NB4 (cell line): ENCODE measurements at regions not wholly inside any gene's neighbourhood (a gene's known extent, or its start where the extent isn't known, plus 50 kb on each side); places are given as distances from the start of the nearest gene placed in this dataset.
"Not testable (repeated sequence)": the region's sequence is repeated elsewhere in the genome, so short reads cannot be mapped to it uniquely, and the experiment has no call there.

Experiments
- DNase-seq: peaks from one replicate; pipeline ENCODE4 v3.0.0; 2010; ENCODE audit warnings: low read depth
- H3K4me3 ChIP-seq: one replicate; pipeline ENCODE4 v1.5.1; 2011; ENCODE audit warnings: mild to moderate bottlenecking, low read depth, low read length, moderate library complexity
- CTCF ChIP-seq: IDR thresholded peaks from one replicate; pipeline ENCODE4 v1.5.1; 2012; ENCODE audit warnings: low read depth, low read length
- MAX ChIP-seq: IDR thresholded peaks from 2 replicates; pipeline ENCODE4 v1.6.1; 2011; ENCODE audit warnings: low read depth, low read length
- MYC ChIP-seq: IDR thresholded peaks from 2 replicates; pipeline ENCODE4 v1.6.1; 2011; ENCODE audit warnings: low read depth, low read length
- POLR2A ChIP-seq: IDR thresholded peaks from 2 replicates; pipeline ENCODE4 v1.6.1; 2011; ENCODE audit warnings: mild to moderate bottlenecking; ENCODE audit not compliant: insufficient read length; ENCODE audit errors: extremely low read depth

GRCh38 chr2:199042660-199043379, 414.9 kb downstream of the SATB2 start:
- DNase-seq, result no peak
- TF ChIP-seq MYC (no peak), MAX (no peak), CTCF (no peak), POLR2A (no peak)
- no peak overlapping the region for H3K4me3 ChIP-seq

GRCh38 chr2:199040522-199040921, 417.2 kb downstream of the SATB2 start:
- DNase-seq, result no peak
- TF ChIP-seq POLR2A (no peak), MYC (no peak), MAX (no peak), CTCF (no peak)
- H3K4me3 ChIP-seq, result no peak overlapping the region

GRCh38 chr2:199033761-199034160, 424.0 kb downstream of the SATB2 start:
- not testable (repeated sequence) for DNase-seq, H3K4me3 ChIP-seq

- TF ChIP-seq MYC (no peak), CTCF (no peak), POLR2A (no peak), MAX (no peak)
- no peak overlapping the region for H3K4me3 ChIP-seq
- no peak for DNase-seq
Measured at GRCh38 chr2:199025146-199025545, 432.6 kb downstream of the SATB2 start.

GRCh38 chr2:199024224-199024623, 433.5 kb downstream of the SATB2 start:
- TF ChIP-seq CTCF (no peak), POLR2A (no peak), MYC (no peak), MAX (no peak)
- no peak overlapping the region for H3K4me3 ChIP-seq
- DNase-seq, result no peak

- H3K4me3 ChIP-seq, result no peak overlapping the region
- peak; percentile 74 for TF ChIP-seq CTCF
- no peak for TF ChIP-seq MYC
- TF ChIP-seq MAX, result no peak
- TF ChIP-seq POLR2A, result no peak
- peak; percentile 64 for DNase-seq
Measured at GRCh38 chr2:199019898-199020507, 437.7 kb downstream of the SATB2 start.
